PC-3 (cell line): ENCODE measurements at regions not wholly inside any gene's neighbourhood (a gene's known extent, or its start where the extent isn't known, plus 50 kb on each side); places are given as distances from the start of the nearest gene placed in this dataset.

Experiments used
- EZH2 ChIP-seq: fragments of 300-600 bp; sonication (generic); IDR thresholded peaks from one replicate; pipeline ENCODE4 v1.6.1; 2017; ENCODE audit warnings: antibody characterized with exemption, mild to moderate bottlenecking, low read length; ENCODE audit not compliant: unreplicated experiment
- EZH2phosphoT487 ChIP-seq: fragments of 300-600 bp; sonication (generic); IDR thresholded peaks from 2 replicates; pipeline ENCODE4 v1.6.1; 2018; ENCODE audit warnings: mild to moderate bottlenecking, antibody characterized with exemption, low read length, borderline replicate concordance

DNA sequence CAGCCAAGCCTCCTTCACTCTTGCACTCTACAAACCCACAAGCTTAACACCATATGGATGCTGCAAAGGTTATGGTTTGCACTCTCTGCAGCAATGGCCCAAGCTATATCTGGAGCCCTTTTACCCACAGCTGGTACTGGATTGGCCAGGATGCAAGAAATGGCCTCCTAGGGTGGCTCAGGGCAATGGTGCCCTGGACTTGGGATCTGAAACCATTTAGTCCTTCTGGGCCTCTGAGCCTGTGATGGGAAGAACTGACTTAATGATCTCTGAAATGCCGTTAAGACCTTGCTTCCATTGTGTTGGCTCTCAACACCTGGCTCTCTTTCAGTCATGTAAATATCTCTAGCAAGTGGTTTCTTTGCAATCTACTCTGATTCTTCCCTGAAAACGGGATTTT is 626.0 kb downstream of the KCTD8 start:
- no peak for TF ChIP-seq EZH2
- no peak for TF ChIP-seq EZH2phosphoT487
